A673 (cell line): ENCODE measurements at regions not wholly inside any gene's neighbourhood (a gene's known extent, or its start where the extent isn't known, plus 50 kb on each side); places are given as distances from the start of the nearest gene placed in this dataset.
"Not testable (repeated sequence)": the region's sequence is repeated elsewhere in the genome, so short reads cannot be mapped to it uniquely, and the experiment has no call there.

ENCODE experiments used
- BruUV-seq: library from RNA; stranded (reverse); fragments of 400-500 nt; replicated peaks from 2 replicates; lab custom pipeline; 2021; lab: Mats Ljungman, UMichigan
- CTCF ChIA-PET: fragments of 300-600 bp; sonication (Branson Sonifier 250); formaldehyde crosslinking; loops from one replicate; lab custom pipeline; 2022; ENCODE audit warnings: antibody characterized with exemption; lab: Charles Lee
- POLR2A ChIA-PET: fragments of 300-600 bp; sonication (Branson Sonifier 250); formaldehyde crosslinking; loops from one replicate; lab custom pipeline; 2022; ENCODE audit warnings: antibody characterized with exemption; ENCODE audit not compliant: low non-redundant PET; lab: Charles Lee
- DNase-seq: peaks from one replicate; pipeline ENCODE4 v3.0.0-alpha.2; 2015; ENCODE audit warnings: low spot score
- H3K27ac ChIP-seq: fragments of 200-600 bp; sonication (generic); 2 replicates; pipeline ENCODE4 v1.5.1; 2016; ENCODE audit warnings: mixed run types, low read depth, mild to moderate bottlenecking, mixed read lengths, antibody characterized with exemption, low read length; ENCODE audit not compliant: poor library complexity, severe bottlenecking
- H3K27me3 ChIP-seq: fragments of 200-600 bp; sonication (generic); replicated peaks from 2 replicates; pipeline ENCODE4 v1.6.1; 2017; ENCODE audit warnings: mixed run types, low read depth, mild to moderate bottlenecking, mixed read lengths, antibody characterized with exemption, low read length; ENCODE audit not compliant: insufficient read depth, poor library complexity
- H3K36me3 ChIP-seq: fragments of 200-600 bp; sonication (generic); 2 replicates; pipeline ENCODE4 v1.6.1; 2016; ENCODE audit warnings: mixed run types, mild to moderate bottlenecking, mixed read lengths, antibody characterized with exemption, low read length; ENCODE audit not compliant: insufficient read depth, poor library complexity, severe bottlenecking
- H3K4me1 ChIP-seq: fragments of 200-600 bp; sonication (generic); 2 replicates; pipeline ENCODE4 v1.6.1; 2017; ENCODE audit warnings: mixed run types, mild to moderate bottlenecking, mixed read lengths, antibody characterized with exemption, low read length; ENCODE audit not compliant: insufficient read depth, poor library complexity, severe bottlenecking
- H3K4me3 ChIP-seq: fragments of 200-600 bp; sonication (generic); 2 replicates; pipeline ENCODE4 v1.5.1; 2016; ENCODE audit warnings: low read depth, mixed run types, mild to moderate bottlenecking, mixed read lengths, low read length; ENCODE audit not compliant: poor library complexity, severe bottlenecking
- H3K9me3 ChIP-seq: fragments of 200-600 bp; sonication (generic); 2 replicates; pipeline ENCODE4 v1.6.1; 2016; ENCODE audit warnings: mixed run types, low read depth, mild to moderate bottlenecking, mixed read lengths, antibody characterized with exemption, low read length; ENCODE audit not compliant: poor library complexity, severe bottlenecking
- CTCF ChIP-seq: fragments of 300-800, 200-600 bp; sonication (generic); conservative IDR thresholded peaks from 2 replicates; pipeline ENCODE4 v1.5.1; 2017; ENCODE audit warnings: low read depth, mild to moderate bottlenecking, antibody characterized with exemption, low read length, moderate library complexity, mixed read lengths
- EZH2 ChIP-seq: fragments of 200-600 bp; sonication (generic); IDR thresholded peaks from 2 replicates; pipeline ENCODE4 v1.6.1; 2017; ENCODE audit warnings: borderline replicate concordance, low read depth, mild to moderate bottlenecking, mixed read lengths, antibody characterized with exemption, low read length; ENCODE audit not compliant: poor library complexity, severe bottlenecking
- intact Hi-C: fragments of 100-400 bp; cut with micrococcal nuclease; formaldehyde crosslinking; loops from one replicate; pipeline ENCODE4 v1.10.0; 2022; ENCODE audit not compliant: unreplicated experiment

- H3K4me3 ChIP-seq, result no peak overlapping the region
- intact Hi-C loops, result no loop called here
- no TSS peak for BruUV-seq
- CTCF ChIA-PET, result no interaction called here
- H3K9me3 ChIP-seq, result no peaks in the 10 kb centered on the region
- no peak overlapping the region for H3K27ac ChIP-seq
- POLR2A ChIA-PET, result no interaction called here
- H3K36me3 ChIP-seq, result no peaks in the 10 kb centered on the region
- H3K4me1 ChIP-seq, result no peaks in the 10 kb centered on the region
- no peak for DNase-seq
- TF ChIP-seq CTCF, result no peak
- TF ChIP-seq EZH2, result no peak
- H3K27me3 ChIP-seq, result no peaks in the 10 kb centered on the region
These were observed 231.6 kb downstream of the IGSF11 start for GRCh38 chr3:118803096-118803476.

DNA sequence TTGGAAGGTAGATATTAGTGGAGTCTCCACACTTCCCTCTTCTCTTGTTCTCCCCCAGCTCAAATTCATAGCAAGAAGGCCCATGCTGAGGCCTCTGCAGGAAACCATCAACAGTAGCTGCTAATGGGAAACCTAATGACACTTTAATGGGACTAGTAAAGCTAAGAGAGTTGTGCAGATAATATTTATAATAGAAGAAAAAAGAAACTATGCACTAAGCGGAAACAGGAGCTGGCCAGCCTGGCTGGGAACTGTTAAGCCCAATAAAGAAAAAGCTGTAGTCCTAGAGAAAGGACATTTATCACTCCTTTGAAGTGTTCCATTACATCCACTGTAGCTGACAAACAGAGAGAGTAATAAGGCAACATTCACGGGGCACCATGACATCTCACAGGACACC lies 229.6 kb downstream of the IGSF11 start:
- Histone ChIP-seq H3K27ac (no peak overlapping the region), H3K36me3 (no peaks in the 10 kb centered on the region), H3K9me3 (no peaks in the 10 kb centered on the region), H3K4me1 (no peaks in the 10 kb centered on the region), H3K4me3 (no peak overlapping the region), H3K27me3 (no peaks in the 10 kb centered on the region)
- ChIA-PET POLR2A (no interaction called here), CTCF (no interaction called here)
- peak; percentile 10 for DNase-seq
- no TSS peak for BruUV-seq
- TF ChIP-seq EZH2, result no peak
- no peak for TF ChIP-seq CTCF
- intact Hi-C loops, result no loop called here

- no peaks in the 10 kb centered on the region for H3K9me3 ChIP-seq
- no peaks in the 10 kb centered on the region for H3K36me3 ChIP-seq
- CTCF ChIA-PET, result no interaction called here
- DNase-seq, result no peak
- POLR2A ChIA-PET, result no interaction called here
- TF ChIP-seq CTCF, result no peak
- no peak overlapping the region for H3K4me3 ChIP-seq
- no peak overlapping the region for H3K27ac ChIP-seq
- intact Hi-C loops, result no loop called here
- BruUV-seq, result no TSS peak
- H3K27me3 ChIP-seq, result no peaks in the 10 kb centered on the region
- H3K4me1 ChIP-seq, result no peaks in the 10 kb centered on the region
These were observed 228.2 kb downstream of the IGSF11 start for GRCh38 chr3:118806423-118806822.

GRCh38 chr3:118807349-118807748 lies 227.3 kb downstream of the IGSF11 start:
- H3K36me3 ChIP-seq, intact Hi-C loops, BruUV-seq, H3K4me1 ChIP-seq, H3K27me3 ChIP-seq, DNase-seq, POLR2A ChIA-PET, H3K9me3 ChIP-seq, H3K27ac ChIP-seq, H3K4me3 ChIP-seq: not testable (repeated sequence)
- CTCF ChIA-PET, result interaction anchor here (0.7 kb wide), 1 partner anchor 856 kb away, joined by 10 read pairs; no protein-coding TSS in a partner anchor
